Trophoblast cell (in vitro differentiated cells and primary cell): ENCODE measurements at regions not wholly inside any gene's neighbourhood (a gene's known extent, or its start where the extent isn't known, plus 50 kb on each side); places are given as distances from the start of the nearest gene placed in this dataset.
A peak's percentile ranks its signal among the peaks of the same experiment; 100 is the strongest.
"Not testable (repeated sequence)": the region's sequence is repeated elsewhere in the genome, so short reads cannot be mapped to it uniquely, and the experiment has no call there.

Experiments
- DNase-seq, 2 donors: peaks; one replicate each; pipeline ENCODE4 v3.0.0-alpha.2; 2016
- H2AFZ ChIP-seq: 2 replicates; pipeline ENCODE4 v1.6.1; 2013; ENCODE audit warnings: low read length, moderate library complexity, mild to moderate bottlenecking; ENCODE audit not compliant: insufficient read depth, poor library complexity
- H2AK5ac ChIP-seq: 2 replicates; pipeline ENCODE4 v1.6.1; 2013; ENCODE audit warnings: mild to moderate bottlenecking, low read length
- H2BK120ac ChIP-seq: 2 replicates; pipeline ENCODE4 v1.6.1; 2013; ENCODE audit warnings: low read length, mild to moderate bottlenecking, moderate library complexity; ENCODE audit not compliant: insufficient read depth, poor library complexity
- H2BK12ac ChIP-seq: 2 replicates; pipeline ENCODE4 v1.6.1; 2013; ENCODE audit warnings: mild to moderate bottlenecking, low read length, moderate library complexity
- H2BK5ac ChIP-seq: 2 replicates; pipeline ENCODE4 v1.6.1; 2013; ENCODE audit warnings: low read length, low read depth, moderate library complexity, mild to moderate bottlenecking; ENCODE audit not compliant: poor library complexity
- H3K14ac ChIP-seq: 2 replicates; pipeline ENCODE4 v1.6.1; 2013; ENCODE audit warnings: mild to moderate bottlenecking, low read length
- H3K18ac ChIP-seq: 2 replicates; pipeline ENCODE4 v1.6.1; 2013; ENCODE audit warnings: mild to moderate bottlenecking, low read length
- H3K23ac ChIP-seq: 2 replicates; pipeline ENCODE4 v1.6.1; 2013; ENCODE audit warnings: low read length
- H3K27ac ChIP-seq: 2 replicates; pipeline ENCODE4 v1.5.1; 2013; ENCODE audit warnings: low read depth, mild to moderate bottlenecking, inconsistent platforms, low read length, moderate library complexity
- H3K27me3 ChIP-seq: 2 replicates; pipeline ENCODE4 v1.6.1; 2013; ENCODE audit warnings: inconsistent platforms, mild to moderate bottlenecking, low read length, moderate library complexity; ENCODE audit not compliant: insufficient read depth
- H3K36me3 ChIP-seq, 2 experiments: 1 replicate in 1 of 2; 2 replicates in 1 of 2; pipeline ENCODE4 v1.6.1; 2013; ENCODE audit warnings: low read length in 2 of 2, mild to moderate bottlenecking in 2 of 2, moderate library complexity in 1 of 2; ENCODE audit not compliant: insufficient read depth in 2 of 2, control insufficient read depth in 1 of 2
- H3K4ac ChIP-seq: 2 replicates; pipeline ENCODE4 v1.6.1; 2013; ENCODE audit warnings: low read depth, mild to moderate bottlenecking, low read length, moderate library complexity
- H3K4me1 ChIP-seq, 2 experiments: 1 replicate in 1 of 2; 2 replicates in 1 of 2; pipeline ENCODE4 v1.6.1; 2013; ENCODE audit warnings: low read length in 2 of 2, mild to moderate bottlenecking in 2 of 2, moderate library complexity in 1 of 2; ENCODE audit not compliant: insufficient read depth in 2 of 2, control insufficient read depth in 1 of 2
- H3K4me2 ChIP-seq: 2 replicates; pipeline ENCODE4 v1.6.1; 2013; ENCODE audit warnings: inconsistent platforms, mild to moderate bottlenecking, low read length, moderate library complexity
- H3K4me3 ChIP-seq: 2 replicates; pipeline ENCODE4 v1.5.1; 2013; ENCODE audit warnings: mild to moderate bottlenecking, low read depth, low read length, inconsistent platforms
- H3K79me1 ChIP-seq: one replicate; pipeline ENCODE4 v1.6.1; 2013; ENCODE audit warnings: low read length
- H3K79me2 ChIP-seq: 2 replicates; pipeline ENCODE4 v1.6.1; 2013; ENCODE audit warnings: low read length, mild to moderate bottlenecking; ENCODE audit not compliant: control insufficient read depth, insufficient read depth, poor library complexity
- H3K9ac ChIP-seq: 2 replicates; pipeline ENCODE4 v1.6.1; 2013; ENCODE audit warnings: mild to moderate bottlenecking, low read length
- H3K9me3 ChIP-seq: 2 replicates; pipeline ENCODE4 v1.6.1; 2013; ENCODE audit warnings: low read depth, mild to moderate bottlenecking, control low read depth, inconsistent platforms, low read length; ENCODE audit not compliant: insufficient read depth
- H4K12ac ChIP-seq: 2 replicates; pipeline ENCODE4 v1.6.1; 2013; ENCODE audit warnings: low read depth, mild to moderate bottlenecking, low read length, moderate library complexity
- H4K8ac ChIP-seq: 2 replicates; pipeline ENCODE4 v1.6.1; 2013; ENCODE audit warnings: low read depth, mild to moderate bottlenecking, low read length, moderate library complexity
- H4K91ac ChIP-seq: one replicate; pipeline ENCODE4 v1.6.1; 2013; ENCODE audit warnings: low read depth, mild to moderate bottlenecking, low read length, moderate library complexity
- WGBS: extraction: QIAGEN DNeasy Blood & Tissue Kit; methylation state at CpG from one replicate; pipeline ENCODE4 v1.1.7; 2013; ENCODE audit warnings: missing lambda C conversion rate; ENCODE audit not compliant: insufficient read length, insufficient coverage; ENCODE audit errors: extremely low coverage; 5-methylcytosine and 5-hydroxymethylcytosine counted together

GRCh38 chr15:69926006-69926405 lies 171.7 kb downstream of the TLE3 start:
- Histone ChIP-seq H2BK5ac (no peak overlapping the region), H3K4me1 (peaks cover 5 to 8% of the 10 kb centered on the region in 2 experiments), H3K36me3 (no peaks in the 10 kb centered on the region), H3K79me1 (no peaks in the 10 kb centered on the region), H3K79me2 (no peaks in the 10 kb centered on the region), H3K23ac (no peak overlapping the region), H3K4me2 (no peak overlapping the region), H2AFZ (no peak overlapping the region), H3K27me3 (no peaks in the 10 kb centered on the region), H2BK120ac (no peak overlapping the region), H2BK12ac (no peak overlapping the region), H2AK5ac (no peak overlapping the region), H3K9ac (no peak overlapping the region), H4K91ac (no peak overlapping the region), H4K8ac (no peak overlapping the region), H4K12ac (no peak overlapping the region), H3K4ac (no peak overlapping the region), H3K18ac (no peak overlapping the region), H3K14ac (no peak overlapping the region), H3K27ac (no peak overlapping the region), H3K9me3 (peaks cover 10% of the 10 kb centered on the region), H3K4me3 (no peak overlapping the region)
- DNase-seq, result peak; percentile 13 to 48
- WGBS, result no CpG with 5 or more reads among the region's 1 CpG

DNA sequence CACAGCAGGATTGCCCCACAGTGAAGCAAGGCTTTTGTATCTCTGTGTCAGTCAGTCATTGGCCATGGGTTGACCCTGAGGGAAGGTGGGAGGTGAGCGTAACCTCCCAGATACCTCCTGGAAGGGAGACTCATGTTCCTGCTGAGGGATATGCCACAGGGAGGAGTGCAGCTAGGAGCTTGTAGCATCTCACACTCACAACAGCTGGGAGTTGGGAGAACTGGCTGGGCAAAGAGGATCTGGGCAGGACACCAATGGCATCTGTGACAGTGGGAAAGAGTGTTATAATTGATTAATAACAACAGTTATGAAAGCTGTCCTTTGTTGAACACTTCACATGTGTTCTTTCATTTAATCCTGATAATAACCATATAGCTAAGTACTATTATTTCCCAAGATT lies 171.0 kb downstream of the TLE3 start:
- no CpG with 5 or more reads among the region's 1 CpG for WGBS
- Histone ChIP-seq H3K4ac (no peak overlapping the region), H3K27me3 (no peaks in the 10 kb centered on the region), H3K18ac (no peak overlapping the region), H2AFZ (no peak overlapping the region), H3K4me1 (peaks cover 5 to 8% of the 10 kb centered on the region in 2 experiments), H4K12ac (no peak overlapping the region), H3K23ac (no peak overlapping the region), H2BK5ac (no peak overlapping the region), H3K4me2 (no peak overlapping the region), H4K8ac (no peak overlapping the region), H3K36me3 (no peaks in the 10 kb centered on the region), H2AK5ac (no peak overlapping the region), H3K27ac (no peak overlapping the region), H2BK120ac (no peak overlapping the region), H3K9me3 (peaks cover 8% of the 10 kb centered on the region), H2BK12ac (no peak overlapping the region), H3K79me1 (no peaks in the 10 kb centered on the region), H3K4me3 (no peak overlapping the region), H3K79me2 (no peaks in the 10 kb centered on the region), H3K9ac (no peak overlapping the region), H3K14ac (no peak overlapping the region), H4K91ac (no peak overlapping the region)
- DNase-seq, result no peak

- H3K4me2 ChIP-seq, H2BK5ac ChIP-seq, H4K8ac ChIP-seq, H3K4me1 ChIP-seq, H2BK12ac ChIP-seq, H3K36me3 ChIP-seq, H3K14ac ChIP-seq, H3K18ac ChIP-seq, H4K91ac ChIP-seq, H3K9me3 ChIP-seq, H3K79me1 ChIP-seq, H2AK5ac ChIP-seq, H3K27ac ChIP-seq, DNase-seq, H3K27me3 ChIP-seq, H2BK120ac ChIP-seq, H3K9ac ChIP-seq, H3K4me3 ChIP-seq, H3K4ac ChIP-seq, H2AFZ ChIP-seq, H4K12ac ChIP-seq, H3K23ac ChIP-seq, H3K79me2 ChIP-seq: not testable (repeated sequence)
- WGBS, result no CpG with 5 or more reads among the region's 2 CpGs
These were observed 168.8 kb downstream of the TLE3 start for GRCh38 chr15:69928890-69929289.

DNA sequence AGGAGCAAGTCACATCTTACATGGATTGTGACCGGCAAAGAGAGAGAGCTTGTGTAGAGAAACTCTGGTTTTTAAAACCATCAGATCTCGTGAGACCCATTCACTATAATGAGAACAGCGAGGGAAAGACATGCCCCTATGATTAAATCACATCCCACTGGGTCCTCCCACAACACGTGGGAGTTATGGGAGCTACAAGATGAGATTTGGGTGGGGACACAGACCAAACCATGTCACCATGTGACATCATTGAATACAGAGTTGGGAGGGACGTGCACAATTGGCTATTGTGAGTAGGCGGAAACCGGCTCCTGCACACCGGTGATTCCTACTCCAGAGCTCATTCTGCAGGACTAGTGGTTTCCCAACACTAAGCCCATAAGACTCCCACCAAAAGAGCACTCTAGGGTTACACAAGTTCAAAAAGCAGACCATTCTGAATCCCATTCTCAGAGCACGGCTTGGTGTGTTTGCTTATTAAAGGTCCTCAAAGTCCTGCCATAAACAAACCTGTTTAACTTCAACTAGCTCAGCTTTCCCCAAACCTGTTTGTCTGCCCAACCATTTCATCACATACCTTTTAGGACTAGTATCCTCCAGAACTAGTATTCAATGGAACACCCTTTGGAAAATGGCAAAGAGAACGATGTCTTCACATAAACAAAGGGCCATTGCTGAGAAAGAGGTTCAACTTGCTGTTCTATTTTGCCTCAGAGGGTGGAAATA lies 167.6 kb downstream of the TLE3 start:
- no peak overlapping the region for H3K14ac ChIP-seq
- no peak overlapping the region for H2BK120ac ChIP-seq

More for the DNA sequence above, 167.6 kb downstream of the TLE3 start:
- H4K91ac ChIP-seq, result no peak overlapping the region
- no CpG with 5 or more reads among the region's 10 CpGs for WGBS
- H4K8ac ChIP-seq, result no peak overlapping the region
- H2AK5ac ChIP-seq, result no peak overlapping the region
- no peak overlapping the region for H4K12ac ChIP-seq
- H3K79me2 ChIP-seq, result no peaks in the 10 kb centered on the region
- no peak overlapping the region for H2BK12ac ChIP-seq
- peaks cover 5 to 8% of the 10 kb centered on the region in 2 experiments for H3K4me1 ChIP-seq
- no peaks in the 10 kb centered on the region for H3K27me3 ChIP-seq
- no peak overlapping the region for H3K9ac ChIP-seq
- no peak for DNase-seq
- H3K36me3 ChIP-seq, result no peaks in the 10 kb centered on the region
- H3K23ac ChIP-seq, result no peak overlapping the region
- H3K4me3 ChIP-seq, result no peak overlapping the region
- no peak overlapping the region for H2BK5ac ChIP-seq
- H3K18ac ChIP-seq, result no peak overlapping the region
- H3K27ac ChIP-seq, result no peak overlapping the region
- peaks cover 10% of the 10 kb centered on the region for H3K9me3 ChIP-seq
- no peak overlapping the region for H2AFZ ChIP-seq
- H3K4ac ChIP-seq, result no peak overlapping the region
- no peak overlapping the region for H3K4me2 ChIP-seq
- H3K79me1 ChIP-seq, result no peaks in the 10 kb centered on the region
